A549 (cell line): ENCODE measurements at regions not wholly inside any gene's neighbourhood (a gene's known extent, or its start where the extent isn't known, plus 50 kb on each side); places are given as distances from the start of the nearest gene placed in this dataset.

Source experiments
- ATAC-seq, 2 experiments: fragments of 200-7000 bp in 1 of 2; fragments of >200 bp in 1 of 2; cut with Nextera tagmentation in 1 of 2; cut with Tn5 transposase in 1 of 2; 3 replicates each; pipeline versions ENCODE4 v1.8.0 to v1.9.1; 2018 to 2020; ENCODE audit warnings: mild to moderate bottlenecking in 1 of 2, moderate library complexity in 1 of 2
- CTCF ChIA-PET: fragments of 300-600 bp; sonication (Branson Sonifier 250); formaldehyde crosslinking; extraction: SDS; loops from one replicate; lab custom pipeline; 2021; ENCODE audit warnings: antibody characterized with exemption, inconsistent platforms; lab: Yijun Ruan, JAX
- POLR2A ChIA-PET: fragments of 350-600 bp; formaldehyde crosslinking; extraction: SDS; loops from one replicate; lab custom pipeline; 2021; ENCODE audit warnings: antibody characterized with exemption, inconsistent platforms; lab: Yijun Ruan, JAX
- DNase-seq, 2 experiments: peaks; one replicate each; pipeline versions ENCODE4 v3.0.0 to v3.0.0-alpha.2; 2011 to 2016; ENCODE audit warnings: low read depth in 1 of 2, low spot score in 1 of 2
- FAIRE-seq: peaks from 2 replicates; lab custom pipeline; 2011; peaks lifted over from hg19 to GRCh38; lab: Jason Lieb, UNC
- H3K27ac ChIP-seq, 2 experiments: fragments of >200 bp; sonication (Bioruptor Twin); formaldehyde crosslinking; 3 replicates each; pipeline ENCODE4 v1.5.1; 2016 to 2017
- H3K4me1 ChIP-seq: fragments of >200 bp; sonication (Bioruptor Twin); formaldehyde crosslinking; 3 replicates; pipeline ENCODE4 v1.6.1; 2016
- H3K4me2 ChIP-seq: fragments of >200 bp; sonication (Bioruptor Twin); formaldehyde crosslinking; 3 replicates; pipeline ENCODE4 v1.6.1; 2016
- H3K4me3 ChIP-seq: fragments of >200 bp; sonication (Bioruptor Twin); formaldehyde crosslinking; 3 replicates; pipeline ENCODE4 v1.5.1; 2016
- H3K9me3 ChIP-seq: fragments of >200 bp; sonication (Bioruptor Twin); formaldehyde crosslinking; 3 replicates; pipeline ENCODE4 v1.6.1; 2016
- CEBPB ChIP-seq, 2 experiments: fragments of >200 bp in 1 of 2; sonication (Bioruptor Twin) in 1 of 2; formaldehyde crosslinking in 1 of 2; IDR thresholded peaks; 2 replicates each; pipeline ENCODE4 v1.6.1; 2012 to 2016
- FOXS1 ChIP-seq: fragments of 250-450 bp; sonication (Bioruptor Pico); IDR thresholded peaks from 2 replicates; pipeline ENCODE4 v1.5.0; 2020; ENCODE audit warnings: mild to moderate bottlenecking, moderate library complexity
- HDAC2 ChIP-seq: fragments of 200-600 bp; sonication (generic); IDR thresholded peaks from 2 replicates; pipeline ENCODE4 v1.6.1; 2016
- HEYL ChIP-seq: fragments of 250-450 bp; sonication (Bioruptor Pico); IDR thresholded peaks from 2 replicates; pipeline ENCODE4 v1.8.0; 2021; ENCODE audit warnings: mild to moderate bottlenecking, moderate library complexity
- HMGXB4 ChIP-seq: fragments of 250-450 bp; sonication (Bioruptor Pico); IDR thresholded peaks from 2 replicates; pipeline ENCODE4 v1.5.0; 2021; ENCODE audit warnings: mild to moderate bottlenecking, moderate library complexity, borderline replicate concordance
- HOXA7 ChIP-seq: fragments of 250-450 bp; sonication (Bioruptor Pico); IDR thresholded peaks from 2 replicates; pipeline ENCODE4 v1.5.0; 2020; ENCODE audit warnings: mild to moderate bottlenecking, moderate library complexity
- HOXB5 ChIP-seq: fragments of 250-450 bp; sonication (Bioruptor Pico); IDR thresholded peaks from 2 replicates; pipeline ENCODE4 v1.5.0; 2020; ENCODE audit warnings: mild to moderate bottlenecking, moderate library complexity
- JUNB ChIP-seq: fragments of >200 bp; sonication (Bioruptor Twin); formaldehyde crosslinking; IDR thresholded peaks from 2 replicates; pipeline ENCODE4 v1.6.1; 2016
- MAFK ChIP-seq: fragments of 450-650 bp; IDR thresholded peaks from 2 replicates; pipeline ENCODE4 v1.6.1; 2014; ENCODE audit not compliant: partially characterized antibody
- NFE2L2 ChIP-seq: fragments of 150-350 bp; conservative IDR thresholded peaks from 2 replicates; pipeline ENCODE4 v1.6.1; 2014; ENCODE audit warnings: low read length
- NR3C1 ChIP-seq: fragments of >200 bp; sonication (Bioruptor Twin); formaldehyde crosslinking; IDR thresholded peaks from 3 replicates; pipeline ENCODE4 v1.6.1; 2017
- RCOR1 ChIP-seq: fragments of 150-350 bp; IDR thresholded peaks from 2 replicates; pipeline ENCODE4 v1.6.1; 2014; ENCODE audit warnings: antibody characterized with exemption, low read length, low read depth
- RNF2 ChIP-seq: fragments of 200-600 bp; sonication (generic); IDR thresholded peaks from 2 replicates; pipeline ENCODE4 v1.6.1; 2016; ENCODE audit warnings: low read depth, mild to moderate bottlenecking, antibody characterized with exemption, moderate library complexity, borderline replicate concordance
- TFCP2L1 ChIP-seq: fragments of 250-450 bp; sonication (Bioruptor Pico); IDR thresholded peaks from 2 replicates; pipeline ENCODE4 v1.5.0; 2021; ENCODE audit warnings: mild to moderate bottlenecking
- TP53 ChIP-seq: fragments of 250-450 bp; sonication (Bioruptor Pico); IDR thresholded peaks from 2 replicates; pipeline ENCODE4 v1.5.0; 2021; ENCODE audit warnings: mild to moderate bottlenecking, moderate library complexity
- USF2 ChIP-seq: fragments of 450-650 bp; IDR thresholded peaks from 2 replicates; pipeline ENCODE4 v1.6.1; 2014; ENCODE audit warnings: antibody characterized with exemption
- WGBS: methylation state at CpG from one replicate; pipeline ENCODE4 v1.1.6; 2017; ENCODE audit errors: missing lambda C conversion rate; 5-methylcytosine and 5-hydroxymethylcytosine counted together
- TF ChIP-seq, protein P1 (sequence below): IDR thresholded peaks from 2 replicates; pipeline ENCODE4 v1.6.1; 2012
- TF ChIP-seq, protein P2 (sequence below): fragments of >200 bp; sonication (Bioruptor Twin); formaldehyde crosslinking; IDR thresholded peaks from 3 replicates; pipeline ENCODE4 v1.5.1; 2016
- TF ChIP-seq, protein P3 (sequence below): fragments of 200-600 bp; sonication (generic); IDR thresholded peaks from 2 replicates; pipeline ENCODE4 v1.6.1; 2016; ENCODE audit warnings: antibody characterized with exemption, mild to moderate bottlenecking, moderate library complexity
- TF ChIP-seq, protein P4 (sequence below): fragments of >200 bp; sonication (Bioruptor Twin); formaldehyde crosslinking; IDR thresholded peaks from 3 replicates; pipeline ENCODE4 v1.6.1; 2016

- no peak for FAIRE-seq
- 17% methylated on average over 2 of the region's 2 CpGs for WGBS
Measured at GRCh38 chr5:5632678-5633077, 210.2 kb downstream of the ICE1 start.

DNA sequence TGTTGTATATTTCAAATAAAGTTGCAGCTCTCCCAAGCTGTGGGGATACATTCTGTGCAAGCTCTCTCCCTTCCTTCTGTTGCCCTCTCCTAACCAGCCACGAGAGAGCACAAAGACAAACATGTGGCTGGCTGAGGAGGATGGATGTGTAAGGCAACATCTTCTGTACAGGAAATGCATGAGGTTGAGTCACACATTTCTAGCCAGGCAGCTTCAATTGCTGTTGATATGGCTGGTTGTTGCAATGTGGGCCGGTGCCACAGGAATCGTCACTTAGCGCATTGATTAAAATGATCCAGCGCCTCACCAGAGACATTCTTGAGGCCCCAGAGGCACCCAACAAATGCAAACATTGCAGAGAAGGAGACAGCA lies 207.1 kb downstream of the ICE1 start:
- no peak overlapping the region for H3K4me3 ChIP-seq
- no peak for DNase-seq
- H3K4me2 ChIP-seq, result no peak overlapping the region
- no peak for FAIRE-seq
- no peaks in the 10 kb centered on the region for H3K4me1 ChIP-seq
- H3K27ac ChIP-seq, result no peak overlapping the region
- CTCF ChIA-PET, result no interaction called here
- no peak for ATAC-seq
- TF ChIP-seq TFCP2L1 (CRISPR knock-in tag), result no peak
- no peak for TF ChIP-seq NR3C1
- TF ChIP-seq, protein P1, sequence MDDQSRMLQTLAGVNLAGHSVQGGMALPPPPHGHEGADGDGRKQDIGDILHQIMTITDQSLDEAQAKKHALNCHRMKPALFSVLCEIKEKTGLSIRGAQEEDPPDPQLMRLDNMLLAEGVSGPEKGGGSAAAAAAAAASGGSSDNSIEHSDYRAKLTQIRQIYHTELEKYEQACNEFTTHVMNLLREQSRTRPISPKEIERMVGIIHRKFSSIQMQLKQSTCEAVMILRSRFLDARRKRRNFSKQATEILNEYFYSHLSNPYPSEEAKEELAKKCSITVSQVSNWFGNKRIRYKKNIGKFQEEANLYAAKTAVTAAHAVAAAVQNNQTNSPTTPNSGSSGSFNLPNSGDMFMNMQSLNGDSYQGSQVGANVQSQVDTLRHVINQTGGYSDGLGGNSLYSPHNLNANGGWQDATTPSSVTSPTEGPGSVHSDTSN, result no peak
- TF ChIP-seq, protein P2, sequence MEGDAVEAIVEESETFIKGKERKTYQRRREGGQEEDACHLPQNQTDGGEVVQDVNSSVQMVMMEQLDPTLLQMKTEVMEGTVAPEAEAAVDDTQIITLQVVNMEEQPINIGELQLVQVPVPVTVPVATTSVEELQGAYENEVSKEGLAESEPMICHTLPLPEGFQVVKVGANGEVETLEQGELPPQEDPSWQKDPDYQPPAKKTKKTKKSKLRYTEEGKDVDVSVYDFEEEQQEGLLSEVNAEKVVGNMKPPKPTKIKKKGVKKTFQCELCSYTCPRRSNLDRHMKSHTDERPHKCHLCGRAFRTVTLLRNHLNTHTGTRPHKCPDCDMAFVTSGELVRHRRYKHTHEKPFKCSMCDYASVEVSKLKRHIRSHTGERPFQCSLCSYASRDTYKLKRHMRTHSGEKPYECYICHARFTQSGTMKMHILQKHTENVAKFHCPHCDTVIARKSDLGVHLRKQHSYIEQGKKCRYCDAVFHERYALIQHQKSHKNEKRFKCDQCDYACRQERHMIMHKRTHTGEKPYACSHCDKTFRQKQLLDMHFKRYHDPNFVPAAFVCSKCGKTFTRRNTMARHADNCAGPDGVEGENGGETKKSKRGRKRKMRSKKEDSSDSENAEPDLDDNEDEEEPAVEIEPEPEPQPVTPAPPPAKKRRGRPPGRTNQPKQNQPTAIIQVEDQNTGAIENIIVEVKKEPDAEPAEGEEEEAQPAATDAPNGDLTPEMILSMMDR, result no peak
- TF ChIP-seq, all 56 proteins: peak for 0
- POLR2A ChIA-PET, result no interaction called here
- H3K9me3 ChIP-seq, result no peaks in the 10 kb centered on the region
- 54% methylated on average over 5 of the region's 5 CpGs for WGBS

More at GRCh38 chr5:5632678-5633077, 210.2 kb downstream of the ICE1 start:
- H3K4me2 ChIP-seq, result no peak overlapping the region
- no peak overlapping the region for H3K4me3 ChIP-seq
- ChIA-PET CTCF (no interaction called here), POLR2A (no interaction called here)
- DNase-seq (no peak), ATAC-seq (no peak)
- H3K27ac ChIP-seq, result no peak overlapping the region
- no peaks in the 10 kb centered on the region for H3K9me3 ChIP-seq
- no peak for TF ChIP-seq HOXB5 (CRISPR knock-in tag)
- TF ChIP-seq TP53, result no peak
- TF ChIP-seq RCOR1, result no peak
- no peak for TF ChIP-seq HEYL (CRISPR knock-in tag)
- no peak for TF ChIP-seq MAFK
- no peaks in the 10 kb centered on the region for H3K4me1 ChIP-seq

- H3K9me3 ChIP-seq, result no peaks in the 10 kb centered on the region
- POLR2A ChIA-PET, result no interaction called here
- CTCF ChIA-PET, result no interaction called here
- no peak overlapping the region for H3K27ac ChIP-seq
- H3K4me1 ChIP-seq, result no peaks in the 10 kb centered on the region
- no peak overlapping the region for H3K4me3 ChIP-seq
- H3K4me2 ChIP-seq, result no peak overlapping the region
- WGBS, result 17% methylated on average over 10 of the region's 10 CpGs
- FAIRE-seq (no peak), DNase-seq (no peak), ATAC-seq (no peak)
- TF ChIP-seq USF2 (no peak), TFCP2L1 (CRISPR knock-in tag) (no peak), FOXS1 (no peak), HOXA7 (CRISPR knock-in tag) (no peak), CEBPB (IDR thresholded peaks at IDR 0.05) (no peak), HDAC2 (no peak), NFE2L2 (no peak), NR3C1 (no peak), RNF2 (no peak), JUNB (no peak), HMGXB4 (CRISPR knock-in tag) (no peak)
- TF ChIP-seq, protein P3, sequence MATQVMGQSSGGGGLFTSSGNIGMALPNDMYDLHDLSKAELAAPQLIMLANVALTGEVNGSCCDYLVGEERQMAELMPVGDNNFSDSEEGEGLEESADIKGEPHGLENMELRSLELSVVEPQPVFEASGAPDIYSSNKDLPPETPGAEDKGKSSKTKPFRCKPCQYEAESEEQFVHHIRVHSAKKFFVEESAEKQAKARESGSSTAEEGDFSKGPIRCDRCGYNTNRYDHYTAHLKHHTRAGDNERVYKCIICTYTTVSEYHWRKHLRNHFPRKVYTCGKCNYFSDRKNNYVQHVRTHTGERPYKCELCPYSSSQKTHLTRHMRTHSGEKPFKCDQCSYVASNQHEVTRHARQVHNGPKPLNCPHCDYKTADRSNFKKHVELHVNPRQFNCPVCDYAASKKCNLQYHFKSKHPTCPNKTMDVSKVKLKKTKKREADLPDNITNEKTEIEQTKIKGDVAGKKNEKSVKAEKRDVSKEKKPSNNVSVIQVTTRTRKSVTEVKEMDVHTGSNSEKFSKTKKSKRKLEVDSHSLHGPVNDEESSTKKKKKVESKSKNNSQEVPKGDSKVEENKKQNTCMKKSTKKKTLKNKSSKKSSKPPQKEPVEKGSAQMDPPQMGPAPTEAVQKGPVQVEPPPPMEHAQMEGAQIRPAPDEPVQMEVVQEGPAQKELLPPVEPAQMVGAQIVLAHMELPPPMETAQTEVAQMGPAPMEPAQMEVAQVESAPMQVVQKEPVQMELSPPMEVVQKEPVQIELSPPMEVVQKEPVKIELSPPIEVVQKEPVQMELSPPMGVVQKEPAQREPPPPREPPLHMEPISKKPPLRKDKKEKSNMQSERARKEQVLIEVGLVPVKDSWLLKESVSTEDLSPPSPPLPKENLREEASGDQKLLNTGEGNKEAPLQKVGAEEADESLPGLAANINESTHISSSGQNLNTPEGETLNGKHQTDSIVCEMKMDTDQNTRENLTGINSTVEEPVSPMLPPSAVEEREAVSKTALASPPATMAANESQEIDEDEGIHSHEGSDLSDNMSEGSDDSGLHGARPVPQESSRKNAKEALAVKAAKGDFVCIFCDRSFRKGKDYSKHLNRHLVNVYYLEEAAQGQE, result no peak
- TF ChIP-seq, protein P1, result no peak
- TF ChIP-seq, protein P4, sequence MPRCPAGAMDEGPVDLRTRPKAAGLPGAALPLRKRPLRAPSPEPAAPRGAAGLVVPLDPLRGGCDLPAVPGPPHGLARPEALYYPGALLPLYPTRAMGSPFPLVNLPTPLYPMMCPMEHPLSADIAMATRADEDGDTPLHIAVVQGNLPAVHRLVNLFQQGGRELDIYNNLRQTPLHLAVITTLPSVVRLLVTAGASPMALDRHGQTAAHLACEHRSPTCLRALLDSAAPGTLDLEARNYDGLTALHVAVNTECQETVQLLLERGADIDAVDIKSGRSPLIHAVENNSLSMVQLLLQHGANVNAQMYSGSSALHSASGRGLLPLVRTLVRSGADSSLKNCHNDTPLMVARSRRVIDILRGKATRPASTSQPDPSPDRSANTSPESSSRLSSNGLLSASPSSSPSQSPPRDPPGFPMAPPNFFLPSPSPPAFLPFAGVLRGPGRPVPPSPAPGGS, result no peak
Measured at GRCh38 chr5:5628866-5629606, 206.6 kb downstream of the ICE1 start.
